Ramos (cell line): ENCODE measurements at regions not wholly inside any gene's neighbourhood (a gene's known extent, or its start where the extent isn't known, plus 50 kb on each side); places are given as distances from the start of the nearest gene placed in this dataset.
"Not testable (repeated sequence)": the region's sequence is repeated elsewhere in the genome, so short reads cannot be mapped to it uniquely, and the experiment has no call there.

Experiments
- in situ Hi-C: fragments of 300-500 bp; cut with MboI; formaldehyde crosslinking; loops from one replicate; pipeline ENCODE4 v1.14.3; 2022; ENCODE audit warnings: low sequenced_read_pairs; ENCODE audit not compliant: unreplicated experiment

DNA sequence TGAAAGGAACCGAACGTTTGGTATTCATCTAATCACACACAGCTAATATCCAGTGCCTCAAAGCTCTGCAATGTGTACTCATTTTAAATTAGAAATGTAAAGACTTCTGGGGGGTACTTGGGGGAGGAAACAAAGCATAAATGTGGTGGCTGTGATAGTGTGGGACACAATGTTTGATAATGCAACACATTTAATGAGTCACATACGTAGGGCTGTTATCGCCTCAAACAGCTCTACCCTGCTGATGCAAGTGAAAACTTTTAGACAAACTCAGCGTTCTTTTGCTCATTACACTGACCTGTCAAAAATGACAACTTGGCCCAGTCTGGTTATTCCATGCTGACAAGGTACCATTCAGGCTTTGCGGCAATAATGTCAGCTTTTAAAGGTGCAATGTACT lies 1227.1 kb upstream of the CELF4 start:
- in situ Hi-C loops = no loop called here

DNA sequence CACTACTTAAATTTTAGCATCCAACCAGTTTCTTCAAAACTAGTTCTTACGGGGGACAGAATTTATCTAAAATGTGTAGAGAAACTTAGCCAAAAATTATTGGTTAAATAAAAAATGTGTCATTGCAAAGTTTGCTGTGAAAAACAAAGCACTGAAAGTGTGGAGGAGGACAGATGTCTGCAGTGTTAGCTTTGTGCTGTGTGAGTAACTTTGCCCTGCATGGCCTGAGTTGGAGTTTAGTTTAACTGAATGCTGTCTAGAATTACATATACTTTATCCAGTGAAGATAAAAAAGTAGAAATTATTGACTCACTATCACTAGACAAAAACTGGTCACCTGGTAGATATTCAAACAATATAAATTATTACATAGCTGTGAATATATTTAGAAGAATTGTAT lies 1225.2 kb upstream of the CELF4 start:
- in situ Hi-C loops = no loop called here

DNA sequence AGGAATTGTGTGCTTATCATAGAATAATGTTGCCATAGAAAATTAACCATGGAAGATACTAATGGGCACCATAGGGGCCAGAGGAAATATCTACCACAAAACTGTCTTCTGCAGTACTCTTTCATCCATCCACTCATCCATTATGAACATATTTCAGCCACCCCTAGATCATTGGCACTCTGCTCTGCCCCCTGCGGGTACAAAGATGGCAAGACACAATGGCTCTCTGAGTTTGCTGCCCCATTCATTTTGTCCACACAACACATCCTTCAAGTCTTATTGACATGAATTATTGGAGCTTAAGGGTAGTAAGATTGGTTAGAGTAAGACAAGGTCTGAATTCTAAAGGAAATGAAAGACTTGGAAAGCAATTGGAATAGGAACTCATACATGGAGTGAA lies 1224.7 kb upstream of the CELF4 start:
- in situ Hi-C loops = no loop called here

DNA sequence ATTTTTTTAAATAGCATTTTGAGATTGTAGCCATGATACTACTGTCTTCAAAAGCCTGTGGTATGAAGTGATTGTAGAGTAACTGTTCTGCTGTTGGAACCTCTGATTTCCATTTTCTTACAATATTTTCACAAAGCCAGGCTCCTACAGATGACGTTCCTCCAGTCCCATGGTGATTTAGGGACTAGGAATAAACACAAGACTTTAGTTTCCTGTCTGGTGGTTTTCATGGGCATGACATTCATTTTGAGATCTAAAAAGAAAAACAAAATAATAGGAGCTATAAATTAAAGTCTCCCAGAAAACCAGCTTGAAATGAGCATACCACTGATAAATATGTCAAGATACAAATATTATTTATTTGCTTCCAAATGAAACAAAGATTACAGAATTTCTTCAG lies 1223.5 kb upstream of the CELF4 start:
- in situ Hi-C loops = no loop called here

DNA sequence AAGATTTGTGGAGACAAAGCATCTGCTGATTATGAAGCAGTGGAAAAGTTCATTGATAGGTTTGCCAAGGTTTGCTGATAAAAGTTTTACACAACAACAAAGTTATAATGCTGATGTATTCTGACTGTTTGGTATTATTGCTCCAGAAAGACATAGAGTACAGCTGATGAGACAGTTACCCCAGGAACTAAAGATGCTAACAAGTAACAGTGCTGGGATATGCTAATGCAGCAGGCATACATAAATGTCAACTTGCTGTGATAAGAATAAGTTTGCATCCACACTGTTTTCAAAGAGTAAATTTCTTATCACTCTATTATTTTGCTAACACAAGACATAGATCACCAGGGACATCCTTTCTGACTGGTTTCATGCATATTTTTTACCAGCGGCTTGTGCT lies 1221.3 kb upstream of the CELF4 start:
- in situ Hi-C loops = no loop called here

DNA sequence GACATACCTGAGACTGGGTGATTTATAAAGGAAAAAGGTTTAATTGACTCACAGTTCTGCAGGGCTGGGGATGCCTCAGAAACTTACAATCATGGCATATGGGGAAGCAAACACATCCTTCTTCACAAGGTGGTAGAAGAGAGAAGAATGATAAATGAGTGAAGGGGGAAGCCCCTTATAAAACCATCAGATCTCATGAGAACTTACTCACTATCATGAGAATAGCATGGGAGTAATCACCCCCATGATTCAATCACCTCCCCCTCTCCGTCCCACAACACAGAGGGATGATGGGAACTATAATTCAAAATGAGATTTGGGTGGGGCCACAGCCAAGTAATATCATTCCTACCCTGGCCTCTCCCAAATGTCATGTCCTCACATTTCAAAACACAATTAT lies 1206.0 kb upstream of the CELF4 start:
- in situ Hi-C loops = not testable (repeated sequence)

DNA sequence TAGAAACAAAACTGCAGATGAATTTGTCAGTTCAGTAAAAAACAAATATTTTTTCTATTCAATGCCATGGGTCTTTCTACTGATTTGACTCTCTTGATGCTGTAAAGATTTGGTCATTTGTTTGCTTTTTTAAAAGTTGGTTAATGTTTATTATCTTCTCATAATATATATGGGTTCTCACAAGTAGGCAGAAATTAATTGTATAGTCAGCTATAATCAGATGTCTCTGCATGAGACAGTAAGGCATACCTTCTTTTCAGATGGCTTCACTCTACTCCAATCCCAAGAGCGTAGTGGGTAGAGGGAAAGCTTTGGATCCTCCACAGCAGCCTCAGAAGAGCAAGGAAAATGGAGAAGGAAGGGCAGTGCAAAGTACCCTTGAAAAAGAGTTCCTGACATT lies 1202.9 kb upstream of the CELF4 start:
- in situ Hi-C loops = no loop called here

DNA sequence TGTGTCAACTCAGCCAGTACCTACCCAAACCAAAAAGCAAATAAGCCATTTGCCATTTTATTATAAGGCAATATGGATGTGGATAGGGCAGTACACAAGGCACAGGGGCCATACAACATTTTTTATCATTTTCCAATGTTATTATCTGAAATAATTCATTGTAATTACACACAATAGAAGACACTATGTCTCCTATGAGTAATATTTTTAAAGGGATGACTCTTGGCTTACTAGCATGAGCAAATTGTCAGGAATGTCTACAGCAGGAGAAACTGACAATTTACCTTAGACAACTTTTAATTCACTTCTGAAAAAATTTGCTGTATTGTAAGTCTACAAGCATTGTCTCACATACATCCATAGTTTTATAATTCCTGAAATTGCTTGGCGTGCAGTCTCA lies 1193.9 kb upstream of the CELF4 start:
- in situ Hi-C loops = no loop called here

DNA sequence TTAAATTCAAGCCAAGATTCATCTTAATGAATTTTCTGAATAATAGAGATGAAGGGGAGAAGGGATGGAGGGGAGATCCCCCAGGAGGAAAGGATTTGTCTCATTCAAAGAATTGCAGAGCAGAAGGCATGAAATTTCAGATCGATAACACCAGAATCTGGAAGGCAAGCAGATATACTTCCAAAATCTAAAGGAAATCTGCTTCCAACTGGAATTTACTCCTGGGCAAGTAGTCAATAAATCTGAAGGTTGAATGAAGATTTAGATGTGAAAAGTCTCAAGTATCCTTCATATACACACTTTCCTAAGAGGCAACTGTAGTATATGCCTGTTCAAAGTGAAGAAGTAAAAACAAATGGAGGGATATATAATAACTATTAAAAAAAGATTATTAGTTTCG lies 1190.8 kb upstream of the CELF4 start:
- in situ Hi-C loops = no loop called here

DNA sequence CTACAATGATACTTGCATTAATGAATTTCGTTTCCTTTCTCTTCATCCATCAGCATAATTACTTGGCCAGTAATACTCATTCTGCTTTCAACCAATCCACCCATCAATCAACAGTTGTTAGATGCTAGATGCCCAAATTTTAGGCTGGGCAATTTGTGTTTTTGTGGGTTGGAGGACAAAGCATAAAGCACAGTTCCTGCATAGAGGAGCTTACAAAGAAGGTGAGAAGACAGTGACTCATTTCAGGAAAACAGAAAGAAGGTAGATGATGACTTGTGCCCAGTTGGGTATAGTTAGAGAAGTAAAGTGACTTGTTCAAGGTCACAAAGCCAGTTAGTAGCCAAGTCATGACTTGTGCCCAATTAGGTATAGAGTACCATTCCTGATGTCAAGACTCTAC lies 1186.8 kb upstream of the CELF4 start:
- in situ Hi-C loops = no loop called here

DNA sequence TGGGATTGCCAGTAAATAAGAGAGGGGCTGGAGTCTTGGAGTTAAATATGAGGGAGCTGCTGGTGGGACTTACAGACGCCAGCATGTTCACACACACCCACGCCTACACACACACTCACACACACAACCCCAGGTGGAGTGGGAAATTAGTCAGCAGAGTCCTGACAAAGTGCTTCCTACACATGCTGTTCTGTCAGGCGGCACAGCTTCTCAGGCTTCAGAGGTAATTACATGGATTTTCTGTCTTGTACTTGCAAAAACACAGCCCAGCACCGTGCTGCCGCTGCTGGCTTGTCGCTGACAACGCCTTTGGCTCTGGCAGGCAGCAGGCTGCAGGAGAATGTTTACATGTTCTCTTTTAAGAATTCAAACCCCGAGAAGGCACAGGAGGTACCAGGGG lies 1186.3 kb upstream of the CELF4 start:
- in situ Hi-C loops = no loop called here

DNA sequence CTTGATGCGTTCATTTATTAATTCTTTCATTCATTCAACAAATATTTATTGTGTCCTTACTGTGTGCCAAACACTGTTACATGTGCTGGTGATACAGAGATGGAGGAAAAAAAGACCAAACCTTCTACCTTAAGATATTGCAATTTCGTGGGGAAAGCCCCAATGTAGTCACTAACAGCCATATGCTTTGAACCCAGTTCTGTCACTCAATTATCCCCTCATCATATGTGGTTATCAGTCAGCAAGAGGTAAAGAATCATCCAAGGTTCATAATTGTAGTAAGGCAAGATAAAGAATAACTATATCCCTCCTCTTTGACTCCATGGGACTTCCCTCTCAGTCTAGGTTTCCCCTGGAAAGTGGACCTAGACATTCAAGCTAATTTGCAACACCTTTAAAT lies 1185.6 kb upstream of the CELF4 start:
- in situ Hi-C loops = no loop called here

DNA sequence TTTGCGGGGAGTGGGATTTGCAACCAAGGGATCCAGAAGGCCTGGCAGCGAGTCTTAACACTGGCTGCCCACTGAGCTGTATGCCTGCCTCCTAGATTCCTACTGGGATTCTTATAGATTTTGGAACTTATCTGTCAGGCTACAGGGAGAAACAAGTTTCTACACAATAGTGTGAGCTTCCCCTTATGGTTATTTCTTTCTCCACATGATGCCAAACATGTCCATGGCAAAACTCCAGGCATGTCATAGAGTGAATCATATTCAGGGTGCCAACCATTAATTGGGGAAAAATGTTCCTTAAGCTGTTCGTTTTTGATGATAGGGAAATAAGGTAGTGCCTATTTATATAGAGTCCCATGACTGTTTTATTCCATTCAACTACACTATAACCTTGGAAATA lies 1185.2 kb upstream of the CELF4 start:
- in situ Hi-C loops = no loop called here

DNA sequence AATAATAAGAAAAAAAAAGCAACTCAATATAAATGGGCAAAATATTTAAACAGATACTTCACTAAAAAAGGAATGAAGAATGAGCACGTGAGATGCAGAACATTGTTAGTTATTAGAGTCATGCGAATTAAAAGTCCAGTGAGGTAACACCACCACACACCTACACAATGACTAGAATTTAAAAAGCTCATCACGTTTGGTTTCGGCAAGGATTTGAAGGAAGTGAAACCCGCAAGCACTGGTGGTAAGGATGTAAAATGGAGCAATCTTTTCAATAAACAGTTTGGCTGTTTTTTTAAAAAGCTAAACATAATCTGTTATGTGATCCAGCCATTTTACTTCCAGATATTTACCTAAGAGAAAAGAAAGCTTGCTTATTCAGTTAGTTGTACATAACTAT lies 1181.6 kb upstream of the CELF4 start:
- in situ Hi-C loops = no loop called here

DNA sequence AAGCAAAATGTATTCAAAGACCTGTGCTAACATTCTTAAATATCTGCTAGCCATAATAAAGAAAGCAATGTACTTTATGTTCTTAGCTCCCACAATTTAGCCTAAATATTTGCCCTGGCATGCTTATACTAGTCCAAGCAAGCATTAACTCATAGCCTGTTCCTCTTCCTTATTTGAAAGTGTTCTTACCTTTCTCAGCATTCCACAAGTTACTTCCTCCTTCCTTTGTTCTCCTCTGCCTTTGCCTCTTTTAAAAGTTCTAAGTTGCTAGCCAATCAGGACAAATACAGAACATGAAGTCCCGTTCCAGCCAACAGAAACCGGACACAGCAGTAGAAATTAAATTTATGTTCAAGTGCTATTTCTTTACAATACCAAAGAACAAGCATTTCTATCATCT lies 1154.6 kb upstream of the CELF4 start:
- in situ Hi-C loops = not testable (repeated sequence)

DNA sequence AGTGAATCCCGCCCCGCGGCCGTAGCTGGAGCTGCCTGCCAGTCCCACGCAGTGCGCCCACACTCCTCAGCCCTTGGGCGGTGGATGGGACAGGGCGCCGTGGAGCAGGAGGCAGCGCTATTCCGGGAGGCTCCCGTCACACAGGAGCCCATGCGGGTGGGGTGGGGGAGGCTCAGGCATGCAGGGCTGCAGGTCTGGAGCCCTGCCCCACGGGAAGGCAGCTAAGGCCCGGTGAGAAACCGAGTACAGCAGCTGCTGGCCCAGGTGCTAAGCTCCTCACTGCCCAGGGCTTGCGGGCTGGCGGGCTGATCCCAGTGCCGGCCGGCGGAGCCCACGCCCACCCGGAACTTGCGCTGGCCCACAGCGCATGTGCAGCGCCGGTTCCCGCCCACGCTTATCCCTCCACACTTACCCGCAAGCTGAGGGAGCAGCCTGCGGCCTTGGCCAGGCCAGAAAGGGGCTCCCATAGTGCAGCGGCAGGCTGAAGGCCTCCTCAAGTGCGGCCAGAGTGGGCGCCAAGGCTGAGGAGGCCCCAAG lies 1152.8 kb upstream of the CELF4 start:
- in situ Hi-C loops = no loop called here

DNA sequence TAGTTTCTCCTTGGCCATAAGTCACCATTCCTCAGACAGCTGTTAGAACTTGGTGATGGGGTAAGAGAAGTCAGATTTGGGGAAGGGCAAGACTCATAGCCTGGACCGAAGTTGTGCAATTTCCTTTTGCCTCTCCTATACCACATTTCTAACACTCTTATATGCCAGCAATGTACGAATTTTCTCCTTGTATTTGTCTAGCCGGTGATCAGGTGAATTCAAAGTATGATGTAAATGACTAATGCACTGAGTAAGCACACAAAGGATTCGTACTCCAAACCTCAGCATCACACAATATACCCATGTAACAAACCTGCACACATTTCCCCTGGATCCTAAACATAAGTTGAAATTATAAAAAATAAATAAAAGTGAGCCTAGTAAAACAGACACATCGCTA lies 1143.5 kb upstream of the CELF4 start:
- in situ Hi-C loops = no loop called here

DNA sequence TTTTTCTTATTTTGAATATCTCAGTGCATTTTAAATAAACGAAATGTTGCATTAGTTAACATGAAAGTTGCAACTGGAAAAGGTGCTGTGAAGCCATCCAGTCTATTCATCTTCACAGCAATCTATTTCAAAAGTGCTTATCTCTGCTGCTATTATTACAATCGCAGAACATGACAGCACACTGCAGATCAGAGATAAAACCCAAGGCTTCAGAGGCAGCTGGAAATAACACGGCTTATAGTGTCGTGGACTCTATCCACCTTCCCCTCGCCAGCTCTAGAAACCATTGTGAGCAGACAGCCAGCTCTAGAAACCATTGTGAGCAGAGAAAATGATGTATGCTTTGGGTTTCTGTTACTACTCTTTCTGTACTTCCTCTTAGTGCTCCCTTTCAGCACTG lies 1140.8 kb upstream of the CELF4 start:
- in situ Hi-C loops = no loop called here

DNA sequence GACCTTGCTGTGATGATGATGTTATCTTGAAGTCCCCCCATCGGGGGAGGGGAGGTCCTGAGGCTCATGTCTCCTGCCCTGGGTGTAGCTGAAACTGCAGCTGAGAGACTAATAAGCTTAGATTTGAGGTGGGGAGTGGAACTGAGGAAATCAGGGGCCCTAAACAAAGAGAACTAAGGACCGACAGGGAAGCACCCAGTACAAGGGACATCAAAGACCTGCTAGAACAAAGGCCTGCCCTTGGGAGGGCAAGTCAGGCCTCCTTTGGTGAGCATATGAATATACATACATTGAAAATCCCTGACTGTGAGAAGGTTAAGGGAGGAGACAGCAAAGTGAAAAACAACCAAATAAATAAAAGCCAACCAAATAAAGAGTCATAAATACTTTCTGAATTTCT lies 1132.5 kb upstream of the CELF4 start:
- in situ Hi-C loops = no loop called here

DNA sequence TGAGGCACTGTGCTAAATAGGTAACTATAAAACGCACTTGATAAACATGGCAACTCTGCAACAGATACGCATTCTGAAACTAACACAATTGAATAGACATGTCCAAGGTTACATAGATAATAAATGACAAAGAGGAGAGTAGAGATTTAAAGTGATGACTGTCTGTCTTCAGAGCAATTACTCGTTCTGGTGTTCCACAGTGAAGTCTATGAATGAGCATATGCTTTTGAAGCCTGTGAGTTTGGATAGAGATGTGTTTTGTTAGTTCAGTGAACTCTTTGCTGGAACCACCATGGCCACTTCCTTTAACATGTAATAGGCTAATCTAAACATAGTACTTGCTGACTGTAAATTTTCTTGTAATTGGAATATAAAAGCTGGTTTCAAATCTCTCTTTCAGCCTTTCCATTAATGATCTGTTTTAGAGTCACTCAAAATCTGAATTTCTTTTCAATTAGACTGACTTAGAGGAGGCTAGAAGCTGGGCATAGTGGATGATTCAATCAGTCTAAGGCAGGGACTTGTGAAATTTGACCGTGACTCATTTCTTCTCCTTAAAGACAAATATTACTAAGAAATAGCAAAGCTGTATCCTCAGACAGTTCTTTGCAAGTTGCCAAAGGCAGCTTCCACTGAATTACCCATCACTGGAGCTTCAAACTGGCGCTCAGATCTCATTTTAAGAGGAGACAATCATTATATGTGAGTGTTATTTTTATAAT lies 1130.1 kb upstream of the CELF4 start:
- in situ Hi-C loops = no loop called here

DNA sequence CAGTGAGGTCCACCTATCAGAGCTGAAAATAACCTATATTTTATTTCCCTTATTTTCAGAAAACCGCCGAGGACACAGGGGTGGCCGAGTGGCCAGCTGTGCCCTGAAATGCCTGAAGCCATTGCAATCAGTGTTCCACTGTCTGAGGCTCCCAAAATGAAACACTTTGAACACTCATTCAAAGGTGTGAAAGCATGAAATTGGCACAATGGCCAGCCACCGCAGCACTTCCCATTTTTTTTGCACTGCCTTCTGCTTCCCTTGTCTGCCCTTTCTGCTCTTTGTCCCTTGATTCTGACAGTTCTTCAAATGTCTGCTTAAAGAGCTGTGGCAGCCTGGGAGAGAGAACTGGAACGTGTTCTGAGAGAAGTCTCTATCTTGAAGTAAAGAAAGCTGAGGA lies 1127.5 kb upstream of the CELF4 start:
- in situ Hi-C loops = no loop called here

DNA sequence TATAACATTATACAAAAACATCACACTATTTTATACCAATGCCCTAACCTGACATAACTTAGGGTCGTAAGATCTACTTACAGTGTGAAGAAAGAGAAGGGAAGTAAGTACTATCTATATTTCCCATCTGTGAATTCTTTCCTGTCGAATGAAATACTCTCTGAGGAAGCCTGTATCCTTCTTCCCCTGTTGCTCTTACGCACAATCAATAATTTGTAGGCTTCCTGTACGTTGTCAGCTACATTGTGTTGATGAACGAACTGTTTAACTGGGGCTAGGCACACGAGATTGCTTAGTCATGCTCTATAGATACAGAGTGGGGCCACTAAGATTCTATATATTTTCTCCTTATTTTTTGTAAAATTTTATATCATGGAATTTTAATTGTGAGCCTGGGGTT lies 1125.0 kb upstream of the CELF4 start:
- in situ Hi-C loops = no loop called here

DNA sequence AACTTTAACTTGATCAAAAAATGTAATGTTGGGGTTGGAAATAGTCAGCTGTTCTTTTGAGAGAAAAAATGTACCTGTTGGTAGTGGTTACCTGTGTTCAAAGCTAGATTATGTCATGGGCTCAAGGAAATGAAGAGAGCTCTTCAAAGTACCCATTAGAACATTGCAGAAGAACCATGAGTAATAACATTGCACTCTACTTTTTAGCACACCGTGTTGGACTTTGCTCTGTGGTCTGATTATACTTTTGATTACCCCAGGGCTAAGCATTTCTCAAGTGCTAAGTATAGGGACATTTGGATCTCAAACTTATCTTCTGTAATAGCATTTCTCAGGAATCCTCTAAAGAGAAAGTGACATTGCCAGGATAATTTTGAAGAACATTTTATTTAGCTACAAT lies 1122.8 kb upstream of the CELF4 start:
- in situ Hi-C loops = no loop called here
